ENCODE measurements at regions not wholly inside any gene's neighbourhood (a gene's known extent, or its start where the extent isn't known, plus 50 kb on each side); places are given as distances from the start of the nearest gene placed in this dataset.

- no peak for TF ChIP-seq CTCF (IDR thresholded peaks at IDR 0.05; ENCODE audit: extremely low read depth, missing control alignments)
- DNase-seq (ENCODE audit: low spot score), result no peak
Measured at GRCh38 chr16:48745541-48745940, 135.6 kb upstream of the N4BP1 start.

GRCh38 chr16:48740964-48741363 lies 131.0 kb upstream of the N4BP1 start:
- no peak for DNase-seq (ENCODE audit: low spot score)
- no peak for TF ChIP-seq CTCF (IDR thresholded peaks at IDR 0.05; ENCODE audit: extremely low read depth, missing control alignments)

- no peak for TF ChIP-seq CTCF (IDR thresholded peaks at IDR 0.05; ENCODE audit: extremely low read depth, missing control alignments)
- DNase-seq (ENCODE audit: low spot score), result no peak
Measured at GRCh38 chr16:48734220-48734619, 124.2 kb upstream of the N4BP1 start.

GRCh38 chr16:48704710-48705109 lies 94.7 kb upstream of the N4BP1 start:
- no peak for TF ChIP-seq CTCF (IDR thresholded peaks at IDR 0.05; ENCODE audit: extremely low read depth, missing control alignments)

GRCh38 chr16:48687421-48688038 lies 77.5 kb upstream of the N4BP1 start:
- peak; percentile 75 for TF ChIP-seq CTCF (IDR thresholded peaks at IDR 0.05; ENCODE audit: extremely low read depth, missing control alignments)
- peak; percentile 72 for DNase-seq (ENCODE audit: low spot score)

More at GRCh38 chr16:48704710-48705109, 94.7 kb upstream of the N4BP1 start:
- DNase-seq (ENCODE audit: low spot score), result no peak

GRCh38 chr16:48684148-48684547 lies 74.2 kb upstream of the N4BP1 start:
- DNase-seq (ENCODE audit: low spot score), result no peak
- TF ChIP-seq CTCF (IDR thresholded peaks at IDR 0.05; ENCODE audit: extremely low read depth, missing control alignments), result no peak

- no peak for DNase-seq (ENCODE audit: low spot score)
- TF ChIP-seq CTCF (IDR thresholded peaks at IDR 0.05; ENCODE audit: extremely low read depth, missing control alignments), result no peak
Measured at GRCh38 chr16:48682971-48683370, 73.0 kb upstream of the N4BP1 start.
